Mesothelial cell of epicardium (in vitro differentiated cells): ENCODE measurements at regions not wholly inside any gene's neighbourhood (a gene's known extent, or its start where the extent isn't known, plus 50 kb on each side); places are given as distances from the start of the nearest gene placed in this dataset.
"Not testable (repeated sequence)": the region's sequence is repeated elsewhere in the genome, so short reads cannot be mapped to it uniquely, and the experiment has no call there.

Experiments used
- DNase-seq, 2 experiments: peaks; one replicate each; pipeline ENCODE4 v3.0.0; 2021; ENCODE audit warnings: low spot score in 2 of 2; ENCODE audit not compliant: unreplicated experiment in 2 of 2
- H3K27ac Mint-ChIP-seq: 2 replicates; pipeline ENCODE4 v1.8.0; 2021; ENCODE audit warnings: mixed read lengths
- H3K27me3 Mint-ChIP-seq: 2 replicates; pipeline ENCODE4 v1.8.0; 2021; ENCODE audit warnings: low read depth, mixed read lengths
- H3K36me3 Mint-ChIP-seq: 2 replicates; pipeline ENCODE4 v1.8.0; 2021; ENCODE audit warnings: mixed read lengths
- H3K4me1 Mint-ChIP-seq: 2 replicates; pipeline ENCODE4 v1.8.0; 2021; ENCODE audit warnings: mixed read lengths
- H3K4me3 Mint-ChIP-seq: 2 replicates; pipeline ENCODE4 v1.8.0; 2021; ENCODE audit warnings: mild to moderate bottlenecking, moderate library complexity, mixed read lengths
- H3K9me3 Mint-ChIP-seq: 2 replicates; pipeline ENCODE4 v1.8.0; 2021; ENCODE audit warnings: mixed read lengths
- TF ChIP-seq, protein P1 (sequence below): fragments of 200-600 bp; sonication (generic); IDR thresholded peaks from one replicate; pipeline ENCODE4 v1.5.0; 2021; ENCODE audit warnings: antibody characterized with exemption; ENCODE audit not compliant: unreplicated experiment

- Mint-ChIP-seq H3K27me3 (no peaks in the 10 kb centered on the region), H3K4me3 (peak overlapping the region; percentile 37), H3K36me3 (no peaks in the 10 kb centered on the region), H3K9me3 (peaks cover 3% of the 10 kb centered on the region), H3K27ac (no peak overlapping the region), H3K4me1 (peaks cover 31% of the 10 kb centered on the region)
- TF ChIP-seq, protein P1, sequence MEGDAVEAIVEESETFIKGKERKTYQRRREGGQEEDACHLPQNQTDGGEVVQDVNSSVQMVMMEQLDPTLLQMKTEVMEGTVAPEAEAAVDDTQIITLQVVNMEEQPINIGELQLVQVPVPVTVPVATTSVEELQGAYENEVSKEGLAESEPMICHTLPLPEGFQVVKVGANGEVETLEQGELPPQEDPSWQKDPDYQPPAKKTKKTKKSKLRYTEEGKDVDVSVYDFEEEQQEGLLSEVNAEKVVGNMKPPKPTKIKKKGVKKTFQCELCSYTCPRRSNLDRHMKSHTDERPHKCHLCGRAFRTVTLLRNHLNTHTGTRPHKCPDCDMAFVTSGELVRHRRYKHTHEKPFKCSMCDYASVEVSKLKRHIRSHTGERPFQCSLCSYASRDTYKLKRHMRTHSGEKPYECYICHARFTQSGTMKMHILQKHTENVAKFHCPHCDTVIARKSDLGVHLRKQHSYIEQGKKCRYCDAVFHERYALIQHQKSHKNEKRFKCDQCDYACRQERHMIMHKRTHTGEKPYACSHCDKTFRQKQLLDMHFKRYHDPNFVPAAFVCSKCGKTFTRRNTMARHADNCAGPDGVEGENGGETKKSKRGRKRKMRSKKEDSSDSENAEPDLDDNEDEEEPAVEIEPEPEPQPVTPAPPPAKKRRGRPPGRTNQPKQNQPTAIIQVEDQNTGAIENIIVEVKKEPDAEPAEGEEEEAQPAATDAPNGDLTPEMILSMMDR: no peak
- no peak for DNase-seq
These were observed 137.1 kb downstream of the ELOVL4 start for GRCh38 chr6:79810185-79810705.

- Mint-ChIP-seq H3K36me3 (no peaks in the 10 kb centered on the region), H3K4me1 (peaks cover 31% of the 10 kb centered on the region), H3K27ac (no peak overlapping the region), H3K4me3 (no peak overlapping the region), H3K27me3 (no peaks in the 10 kb centered on the region), H3K9me3 (peaks cover 3% of the 10 kb centered on the region)
- DNase-seq: no peak
- TF ChIP-seq, protein P1: no peak
These were observed 138.4 kb downstream of the ELOVL4 start for GRCh38 chr6:79808921-79809320.

- not testable (repeated sequence) for H3K36me3 Mint-ChIP-seq, H3K27me3 Mint-ChIP-seq, H3K27ac Mint-ChIP-seq, H3K4me3 Mint-ChIP-seq, DNase-seq, H3K9me3 Mint-ChIP-seq
- peaks cover 23% of the 10 kb centered on the region for H3K4me1 Mint-ChIP-seq
These were observed 140.7 kb downstream of the ELOVL4 start for GRCh38 chr6:79806661-79807060.

DNA sequence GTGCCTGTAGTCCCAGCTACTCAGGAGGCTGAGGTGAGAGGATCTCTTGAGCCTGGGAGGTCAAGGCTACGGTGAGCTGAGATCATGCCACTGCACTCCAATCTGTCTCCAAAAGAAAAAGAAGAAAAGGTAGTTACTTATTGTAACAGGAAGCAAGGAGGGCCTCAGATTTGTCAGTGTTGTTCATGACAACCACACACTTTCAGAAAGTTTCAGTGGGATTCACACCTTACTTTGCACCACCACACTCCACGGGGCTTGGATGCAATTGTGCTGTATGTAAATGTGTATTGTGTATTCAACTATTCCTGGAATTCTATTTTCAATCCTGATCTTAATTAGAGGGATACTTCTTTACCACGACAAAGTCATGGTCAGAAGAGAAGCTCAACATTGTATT is 142.6 kb downstream of the ELOVL4 start:
- DNase-seq: no peak
- TF ChIP-seq, protein P1: no peak
- Mint-ChIP-seq H3K4me3 (no peak overlapping the region), H3K4me1 (peaks cover 12% of the 10 kb centered on the region), H3K27ac (no peak overlapping the region), H3K27me3 (no peaks in the 10 kb centered on the region), H3K9me3 (peaks cover 3% of the 10 kb centered on the region), H3K36me3 (no peaks in the 10 kb centered on the region)

- TF ChIP-seq, protein P1: no peak
- Mint-ChIP-seq H3K27me3 (no peaks in the 10 kb centered on the region), H3K9me3 (peaks cover 3% of the 10 kb centered on the region), H3K27ac (no peak overlapping the region), H3K4me3 (no peak overlapping the region), H3K36me3 (no peaks in the 10 kb centered on the region), H3K4me1 (peaks cover 7% of the 10 kb centered on the region)
- DNase-seq: no peak
These were observed 143.4 kb downstream of the ELOVL4 start for GRCh38 chr6:79803917-79804316.

DNA sequence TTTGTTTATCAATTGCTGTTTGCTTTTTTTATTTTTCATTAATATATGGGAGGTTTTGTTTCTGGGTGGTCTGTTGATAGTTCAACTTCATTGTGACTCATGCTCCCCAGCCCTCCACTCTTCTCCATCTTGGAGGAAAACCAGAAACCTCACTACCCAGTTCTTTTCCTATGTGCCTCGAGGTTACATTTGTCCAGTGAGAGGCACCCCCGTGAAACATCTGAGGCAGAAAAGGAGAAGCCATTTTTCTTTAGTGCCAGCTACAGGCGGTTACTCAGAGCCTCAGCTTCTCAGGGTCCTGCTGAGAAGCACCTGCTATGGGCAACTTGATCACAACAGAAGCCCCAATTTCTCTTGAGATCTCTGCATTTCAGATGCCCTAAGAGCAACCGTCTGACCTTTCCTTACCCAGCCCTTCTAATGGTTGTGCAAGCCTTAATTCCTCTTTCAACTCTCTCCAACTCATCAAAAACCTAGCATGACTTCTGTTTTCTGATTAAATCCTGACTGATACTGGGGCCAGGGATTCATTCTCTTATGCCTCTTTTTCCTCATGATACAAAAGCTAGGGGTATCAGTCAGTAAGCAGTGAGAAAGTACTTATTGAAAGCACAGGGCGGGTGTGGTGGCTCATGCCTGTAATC is 144.6 kb downstream of the ELOVL4 start:
- no peaks in the 10 kb centered on the region for H3K27me3 Mint-ChIP-seq
- no peak for DNase-seq
- TF ChIP-seq, protein P1: no peak
- H3K4me3 Mint-ChIP-seq: no peak overlapping the region
- H3K27ac Mint-ChIP-seq: no peak overlapping the region
- H3K4me1 Mint-ChIP-seq: no peaks in the 10 kb centered on the region
- peaks cover 3% of the 10 kb centered on the region for H3K9me3 Mint-ChIP-seq
- no peaks in the 10 kb centered on the region for H3K36me3 Mint-ChIP-seq
